ENCODE measurements at regions not wholly inside any gene's neighbourhood (a gene's known extent, or its start where the extent isn't known, plus 50 kb on each side); places are given as distances from the start of the nearest gene placed in this dataset.

DNA sequence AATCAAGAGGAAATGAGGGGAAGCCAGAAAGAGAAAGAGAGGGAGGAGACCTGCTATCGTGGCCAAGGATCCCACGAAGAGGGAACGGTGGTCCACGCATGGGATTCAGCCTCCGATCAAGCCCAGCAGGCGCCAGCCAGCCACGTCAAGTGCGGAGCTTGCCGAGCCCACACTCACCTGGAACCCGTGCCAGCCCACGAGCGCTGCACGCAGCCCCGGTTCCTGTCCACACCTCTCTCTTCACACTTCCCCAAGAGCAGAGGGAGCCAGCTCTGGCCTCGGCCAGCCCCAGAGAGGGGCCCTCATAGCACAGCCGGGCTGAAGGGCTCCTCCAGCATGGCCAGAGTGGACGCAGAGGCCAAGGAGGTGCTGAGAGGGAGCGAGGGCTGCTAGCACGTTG, 795.1 kb upstream of the GRIA3 start:
- no peak overlapping the region for H3K4me3 ChIP-seq (replicated peaks in 1 of 3; ENCODE audit: low read depth in 2 of 3, low read length in 3 of 3)
- Mint-ChIP-seq H3K4me3 (no peak overlapping the region), H3K4me1 (no peaks in the 10 kb centered on the region), H3K9me3 (peaks cover 0 to 9% (median 4%) of the 10 kb centered on the region in 7 donors), H3K27me3 (ENCODE audit: low read depth in 3 of 3) (no peaks in the 10 kb centered on the region), H3K27ac (no peak overlapping the region), H3K36me3 (no peaks in the 10 kb centered on the region)
- 70% methylated on average over 2 of the region's 19 CpGs for WGBS (ENCODE audit: insufficient coverage)
- intact Hi-C loops (cut with micrococcal nuclease) = no loop called here
- TF ChIP-seq, protein P1, sequence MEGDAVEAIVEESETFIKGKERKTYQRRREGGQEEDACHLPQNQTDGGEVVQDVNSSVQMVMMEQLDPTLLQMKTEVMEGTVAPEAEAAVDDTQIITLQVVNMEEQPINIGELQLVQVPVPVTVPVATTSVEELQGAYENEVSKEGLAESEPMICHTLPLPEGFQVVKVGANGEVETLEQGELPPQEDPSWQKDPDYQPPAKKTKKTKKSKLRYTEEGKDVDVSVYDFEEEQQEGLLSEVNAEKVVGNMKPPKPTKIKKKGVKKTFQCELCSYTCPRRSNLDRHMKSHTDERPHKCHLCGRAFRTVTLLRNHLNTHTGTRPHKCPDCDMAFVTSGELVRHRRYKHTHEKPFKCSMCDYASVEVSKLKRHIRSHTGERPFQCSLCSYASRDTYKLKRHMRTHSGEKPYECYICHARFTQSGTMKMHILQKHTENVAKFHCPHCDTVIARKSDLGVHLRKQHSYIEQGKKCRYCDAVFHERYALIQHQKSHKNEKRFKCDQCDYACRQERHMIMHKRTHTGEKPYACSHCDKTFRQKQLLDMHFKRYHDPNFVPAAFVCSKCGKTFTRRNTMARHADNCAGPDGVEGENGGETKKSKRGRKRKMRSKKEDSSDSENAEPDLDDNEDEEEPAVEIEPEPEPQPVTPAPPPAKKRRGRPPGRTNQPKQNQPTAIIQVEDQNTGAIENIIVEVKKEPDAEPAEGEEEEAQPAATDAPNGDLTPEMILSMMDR (IDR thresholded peaks at IDR 0.05) = no peak
- no peak overlapping the region for H3K27ac ChIP-seq (ENCODE audit: low read depth in 1 of 2, low read length in 2 of 2)
- no peaks in the 10 kb centered on the region for H4K20me1 ChIP-seq (ENCODE audit: insufficient read depth, low read length)
- no peak overlapping the region for H2AFZ ChIP-seq (ENCODE audit: insufficient read depth, low read depth, low read length, poor library complexity, severe bottlenecking)
- no peaks in the 10 kb centered on the region for H3K36me3 ChIP-seq (replicated peaks in 1 of 2; ENCODE audit: control insufficient read depth in 1 of 2, insufficient read depth in 2 of 2, low read length in 2 of 2)
- H3K4me2 ChIP-seq (replicated peaks; ENCODE audit: extremely low read depth, low read length, poor library complexity, severe bottlenecking) = no peak overlapping the region
- no peak overlapping the region for H3K9ac ChIP-seq (ENCODE audit: insufficient read depth, low read length, poor library complexity, severe bottlenecking)
- peaks cover 0 to 17% of the 10 kb centered on the region in 2 donors for H3K9me3 ChIP-seq (replicated peaks in 1 of 2; ENCODE audit: control insufficient read depth in 1 of 2, insufficient read depth in 1 of 2, low read length in 2 of 2)
- H3K4me1 ChIP-seq (ENCODE audit: control insufficient read depth in 1 of 2, insufficient read depth in 2 of 2, low read length in 2 of 2) = no peaks in the 10 kb centered on the region
- H3K27me3 ChIP-seq (ENCODE audit: control insufficient read depth in 2 of 2, insufficient read depth in 2 of 2, low read length in 2 of 2) = no peaks in the 10 kb centered on the region
- no peak for DNase-seq
- no peaks in the 10 kb centered on the region for H3K79me2 ChIP-seq (ENCODE audit: insufficient read depth, low read length)

DNA sequence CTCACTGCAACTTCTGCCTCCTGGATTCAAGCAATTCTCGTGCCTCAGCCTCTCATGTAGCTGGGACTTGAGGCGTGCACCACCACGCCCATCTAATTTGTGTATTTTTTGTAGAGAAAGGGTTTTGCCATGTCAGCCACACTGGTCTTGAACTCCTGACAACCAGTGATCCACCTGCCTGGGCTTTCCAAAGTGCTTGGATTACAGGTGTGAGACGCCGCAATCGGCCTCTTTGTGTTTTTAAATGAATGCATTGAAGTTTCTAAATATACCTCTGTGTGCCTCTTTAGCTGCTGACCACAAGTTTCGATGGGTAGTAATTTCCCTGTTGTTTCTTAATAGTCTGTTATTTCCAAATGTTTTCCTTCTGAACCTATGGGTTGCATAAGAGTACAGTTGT, 765.3 kb upstream of the GRIA3 start:
- no peak overlapping the region for H3K27ac ChIP-seq (ENCODE audit: low read depth in 1 of 2, low read length in 2 of 2)
- no peaks in the 10 kb centered on the region for H3K27me3 ChIP-seq (ENCODE audit: control insufficient read depth in 2 of 2, insufficient read depth in 2 of 2, low read length in 2 of 2)
- no peak overlapping the region for H2AFZ ChIP-seq (ENCODE audit: insufficient read depth, low read depth, low read length, poor library complexity, severe bottlenecking)
- H3K9ac ChIP-seq (ENCODE audit: insufficient read depth, low read length, poor library complexity, severe bottlenecking) = no peak overlapping the region
- Mint-ChIP-seq H3K9me3 (peaks cover 0 to 2% (median 0%) of the 10 kb centered on the region in 7 donors), H3K4me3 (no peak overlapping the region), H3K27ac (no peak overlapping the region), H3K4me1 (no peaks in the 10 kb centered on the region), H3K27me3 (ENCODE audit: low read depth in 3 of 3) (no peaks in the 10 kb centered on the region), H3K36me3 (no peaks in the 10 kb centered on the region)
- no peaks in the 10 kb centered on the region for H3K79me2 ChIP-seq (ENCODE audit: insufficient read depth, low read length)
- TF ChIP-seq, protein P1 (IDR thresholded peaks at IDR 0.05) = no peak
- H3K9me3 ChIP-seq (replicated peaks in 1 of 2; ENCODE audit: control insufficient read depth in 1 of 2, insufficient read depth in 1 of 2, low read length in 2 of 2) = no peaks in the 10 kb centered on the region
- WGBS (ENCODE audit: insufficient coverage) = 100% methylated on average over 3 of the region's 7 CpGs
- no peaks in the 10 kb centered on the region for H4K20me1 ChIP-seq (ENCODE audit: insufficient read depth, low read length)
- intact Hi-C loops (cut with micrococcal nuclease) = no loop called here
- no peak for DNase-seq
- no peaks in the 10 kb centered on the region for H3K4me1 ChIP-seq (ENCODE audit: control insufficient read depth in 1 of 2, insufficient read depth in 2 of 2, low read length in 2 of 2)
- H3K36me3 ChIP-seq (replicated peaks in 1 of 2; ENCODE audit: control insufficient read depth in 1 of 2, insufficient read depth in 2 of 2, low read length in 2 of 2) = no peaks in the 10 kb centered on the region
- no peak overlapping the region for H3K4me2 ChIP-seq (replicated peaks; ENCODE audit: extremely low read depth, low read length, poor library complexity, severe bottlenecking)
- H3K4me3 ChIP-seq (replicated peaks in 1 of 3; ENCODE audit: low read depth in 2 of 3, low read length in 3 of 3) = no peak overlapping the region

Data from CD14-positive monocyte (primary cell).